ENCODE measurements at regions not wholly inside any gene's neighbourhood (a gene's known extent, or its start where the extent isn't known, plus 50 kb on each side); places are given as distances from the start of the nearest gene placed in this dataset.

GRCh38 chr4:12296366-12296765 is 867.7 kb upstream of the HS3ST1 start:
- no peak for DNase-seq

GRCh38 chr4:12293906-12294525 is 865.3 kb upstream of the HS3ST1 start:
- no peak for DNase-seq

- DNase-seq, result peak in 1 of 4 experiments; percentile 1
Measured at GRCh38 chr4:12286351-12286750, 857.7 kb upstream of the HS3ST1 start.

GRCh38 chr4:12270546-12270945 is 841.9 kb upstream of the HS3ST1 start:
- DNase-seq, result no peak

- no peak for DNase-seq
Measured at GRCh38 chr4:12265554-12265953, 836.9 kb upstream of the HS3ST1 start.

GRCh38 chr4:12260453-12260852 is 831.8 kb upstream of the HS3ST1 start:
- DNase-seq, result no peak

- no peak for DNase-seq
Measured at GRCh38 chr4:12244973-12245372, 816.3 kb upstream of the HS3ST1 start.

- no peak for DNase-seq
Measured at GRCh38 chr4:12242354-12242753, 813.7 kb upstream of the HS3ST1 start.

- no peak for DNase-seq
Measured at GRCh38 chr4:12239897-12240636, 811.4 kb upstream of the HS3ST1 start.

GRCh38 chr4:12231098-12231497 is 802.4 kb upstream of the HS3ST1 start:
- no peak for DNase-seq

GRCh38 chr4:12221031-12221430 is 792.3 kb upstream of the HS3ST1 start:
- DNase-seq, result peak; percentile 26 to 52 (median 39)

- DNase-seq, result no peak
Measured at GRCh38 chr4:12211636-12212035, 782.9 kb upstream of the HS3ST1 start.

GRCh38 chr4:12207396-12207795 is 778.7 kb upstream of the HS3ST1 start:
- no peak for DNase-seq

- DNase-seq, result no peak
Measured at GRCh38 chr4:12206091-12206490, 777.4 kb upstream of the HS3ST1 start.

GRCh38 chr4:12203945-12204344 is 775.3 kb upstream of the HS3ST1 start:
- no peak for DNase-seq

GRCh38 chr4:12200226-12200625 is 771.5 kb upstream of the HS3ST1 start:
- no peak for DNase-seq

GRCh38 chr4:12186526-12186925 is 757.8 kb upstream of the HS3ST1 start:
- no peak for DNase-seq

- DNase-seq, result no peak
Measured at GRCh38 chr4:12178614-12179610, 750.2 kb upstream of the HS3ST1 start.

- DNase-seq, result no peak
Measured at GRCh38 chr4:12177416-12177815, 748.7 kb upstream of the HS3ST1 start.

GRCh38 chr4:12173496-12173895 is 744.8 kb upstream of the HS3ST1 start:
- DNase-seq, result peak in 1 of 4 experiments; percentile 10

- DNase-seq, result no peak
Measured at GRCh38 chr4:12172198-12172973, 743.7 kb upstream of the HS3ST1 start.

GRCh38 chr4:12170308-12170707 is 741.6 kb upstream of the HS3ST1 start:
- DNase-seq, result no peak

All from suppressor macrophage (primary cell).